ENCODE measurements at regions not wholly inside any gene's neighbourhood (a gene's known extent, or its start where the extent isn't known, plus 50 kb on each side); places are given as distances from the start of the nearest gene placed in this dataset.

DNA sequence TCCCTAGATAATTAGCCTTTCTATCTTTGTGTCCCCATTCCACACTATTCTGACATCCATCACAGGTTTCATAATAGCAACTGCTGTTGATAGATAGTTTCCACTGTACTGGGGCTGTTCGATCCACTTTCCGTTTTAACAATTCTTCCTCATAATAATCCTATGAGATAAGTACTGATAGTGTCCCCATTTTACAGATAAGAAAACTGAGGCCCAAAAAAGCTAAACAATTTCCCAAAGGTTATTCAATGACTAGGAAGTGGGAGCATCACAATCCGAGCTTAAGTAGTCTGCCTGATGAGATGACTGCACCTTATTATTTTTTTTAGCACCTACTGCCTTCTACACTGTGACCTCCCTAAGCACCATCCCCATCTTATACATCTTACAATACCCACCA, 569.2 kb downstream of the STK39 start:
- TF ChIP-seq POLR2A (IDR thresholded peaks at IDR 0.05; ENCODE audit: low read depth) (no peak), POLR2AphosphoS5 (IDR thresholded peaks at IDR 0.05) (no peak)
- TF ChIP-seq, protein P1, sequence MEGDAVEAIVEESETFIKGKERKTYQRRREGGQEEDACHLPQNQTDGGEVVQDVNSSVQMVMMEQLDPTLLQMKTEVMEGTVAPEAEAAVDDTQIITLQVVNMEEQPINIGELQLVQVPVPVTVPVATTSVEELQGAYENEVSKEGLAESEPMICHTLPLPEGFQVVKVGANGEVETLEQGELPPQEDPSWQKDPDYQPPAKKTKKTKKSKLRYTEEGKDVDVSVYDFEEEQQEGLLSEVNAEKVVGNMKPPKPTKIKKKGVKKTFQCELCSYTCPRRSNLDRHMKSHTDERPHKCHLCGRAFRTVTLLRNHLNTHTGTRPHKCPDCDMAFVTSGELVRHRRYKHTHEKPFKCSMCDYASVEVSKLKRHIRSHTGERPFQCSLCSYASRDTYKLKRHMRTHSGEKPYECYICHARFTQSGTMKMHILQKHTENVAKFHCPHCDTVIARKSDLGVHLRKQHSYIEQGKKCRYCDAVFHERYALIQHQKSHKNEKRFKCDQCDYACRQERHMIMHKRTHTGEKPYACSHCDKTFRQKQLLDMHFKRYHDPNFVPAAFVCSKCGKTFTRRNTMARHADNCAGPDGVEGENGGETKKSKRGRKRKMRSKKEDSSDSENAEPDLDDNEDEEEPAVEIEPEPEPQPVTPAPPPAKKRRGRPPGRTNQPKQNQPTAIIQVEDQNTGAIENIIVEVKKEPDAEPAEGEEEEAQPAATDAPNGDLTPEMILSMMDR (IDR thresholded peaks at IDR 0.05): no peak

Measured in esophagus muscularis mucosa (tissue), 3 donors.